NCI-H345 treated with DMSO at 0.1 percent for 48 hours (cell line): ENCODE measurements at regions not wholly inside any gene's neighbourhood (a gene's known extent, or its start where the extent isn't known, plus 50 kb on each side); places are given as distances from the start of the nearest gene placed in this dataset.

Experiments used
- DNase-seq: peaks from one replicate; lab custom pipeline; 2025; ENCODE audit not compliant: unreplicated experiment; lab: John Stamatoyannopoulos, UW

DNA sequence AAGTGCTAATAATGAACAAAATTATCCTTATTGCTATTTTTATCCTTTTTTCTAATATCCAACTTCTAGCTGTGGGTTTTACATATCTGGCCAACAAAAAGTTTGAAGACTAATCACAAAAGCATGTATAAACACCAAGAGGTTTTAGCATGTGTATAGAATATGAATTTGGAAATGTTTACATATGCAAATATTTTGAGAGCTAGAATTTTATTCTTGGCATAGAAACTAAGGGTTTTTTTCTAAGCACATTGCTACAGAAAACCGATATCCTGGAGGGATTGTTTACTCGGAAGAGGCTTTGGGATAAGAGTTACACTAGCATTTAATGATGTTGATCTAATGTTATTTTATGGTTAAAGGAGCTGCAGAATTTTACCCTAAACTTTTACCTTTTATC lies 392.1 kb downstream of the EFNB2 start:
- no peak for DNase-seq

DNA sequence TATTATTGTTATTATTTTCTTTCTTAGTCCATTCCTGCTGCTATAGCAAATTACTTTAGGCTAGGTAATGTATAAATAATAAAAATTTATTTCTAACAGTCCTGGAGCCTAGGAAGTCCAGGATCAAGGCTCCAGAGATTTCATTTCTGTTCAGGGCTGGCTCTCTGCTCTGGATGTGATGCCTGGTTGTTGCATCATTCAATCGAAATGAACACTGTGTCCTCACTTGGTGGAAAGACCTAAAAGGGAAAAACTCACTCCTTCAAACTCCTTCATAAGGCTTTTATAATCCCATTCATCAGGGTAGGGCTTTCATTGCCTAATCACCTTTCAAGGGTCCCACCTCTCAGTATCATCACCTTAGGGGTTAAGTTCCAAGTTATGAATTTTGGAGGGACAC lies 395.0 kb downstream of the EFNB2 start:
- DNase-seq: no peak

DNA sequence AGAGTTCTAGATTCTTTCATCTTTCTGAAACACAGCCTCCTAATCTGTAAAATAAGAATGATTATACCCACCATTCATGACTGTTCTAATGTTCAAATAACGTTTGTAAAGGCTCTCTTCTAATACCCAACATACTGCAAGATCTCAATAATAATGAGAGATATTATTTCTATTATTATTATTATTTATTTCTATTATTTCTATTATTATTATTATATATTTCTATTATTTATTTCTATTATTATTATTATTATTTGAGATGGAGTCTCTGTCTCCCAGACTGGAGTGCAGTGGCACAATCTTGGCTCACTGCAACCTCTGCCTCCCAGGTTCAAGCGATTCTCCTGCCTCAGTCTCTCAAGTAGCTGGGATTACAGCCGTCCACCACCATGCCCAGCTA lies 395.5 kb downstream of the EFNB2 start:
- no peak for DNase-seq

DNA sequence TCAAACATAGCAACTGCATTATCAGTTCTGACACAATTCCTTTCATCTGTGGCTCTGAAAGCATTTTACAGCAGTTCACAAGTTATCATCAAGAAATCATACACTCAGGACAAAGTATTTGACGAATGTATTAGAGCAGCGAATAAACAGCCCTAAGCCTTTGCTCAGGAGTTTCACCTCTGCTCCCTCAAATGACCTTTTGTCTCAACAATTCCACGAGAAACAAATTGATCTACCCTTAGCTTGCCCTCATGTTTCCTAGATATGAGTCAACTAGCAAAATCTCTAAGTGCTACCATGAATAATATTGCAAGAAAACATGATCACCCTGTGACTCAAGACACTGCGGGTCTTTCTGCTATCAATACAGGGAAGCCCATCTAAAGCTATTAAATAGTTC lies 396.1 kb downstream of the EFNB2 start:
- DNase-seq: no peak

DNA sequence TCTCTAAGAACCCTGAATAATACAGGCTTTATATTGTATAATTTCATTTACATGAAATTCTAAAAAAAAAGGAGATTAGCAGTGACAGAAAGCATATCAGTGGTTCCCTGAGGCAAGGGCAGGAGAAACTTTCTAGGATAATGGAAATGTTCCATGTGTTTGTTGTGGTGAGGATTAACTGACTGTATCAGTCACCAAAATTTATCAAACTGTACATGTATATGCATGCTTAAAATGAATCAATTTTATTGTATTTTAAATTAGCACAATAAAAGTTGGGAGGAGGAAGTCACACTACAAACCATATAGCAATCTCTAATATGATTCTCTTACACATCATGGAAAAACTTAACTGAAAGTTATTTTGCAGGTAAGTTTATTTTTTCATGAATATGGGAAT lies 396.8 kb downstream of the EFNB2 start:
- no peak for DNase-seq

DNA sequence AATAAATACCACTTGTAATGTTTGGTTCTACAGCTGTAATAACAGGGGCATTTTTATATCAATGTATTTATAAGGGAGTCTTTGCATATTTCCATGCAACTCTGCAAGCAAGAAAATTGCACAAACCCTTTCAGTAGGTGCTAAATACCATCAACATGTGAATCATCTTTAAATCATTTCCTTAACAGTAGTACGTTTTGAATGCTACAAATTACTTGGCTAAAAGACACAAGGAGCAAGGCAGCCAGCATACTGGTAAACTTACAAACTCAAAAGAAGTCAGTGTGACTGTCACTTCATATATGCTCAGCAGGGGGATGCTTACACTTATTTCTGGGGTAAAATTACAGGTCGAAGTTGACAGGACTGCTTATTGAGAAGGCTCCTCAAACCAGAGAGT lies 402.4 kb downstream of the EFNB2 start:
- DNase-seq: no peak

DNA sequence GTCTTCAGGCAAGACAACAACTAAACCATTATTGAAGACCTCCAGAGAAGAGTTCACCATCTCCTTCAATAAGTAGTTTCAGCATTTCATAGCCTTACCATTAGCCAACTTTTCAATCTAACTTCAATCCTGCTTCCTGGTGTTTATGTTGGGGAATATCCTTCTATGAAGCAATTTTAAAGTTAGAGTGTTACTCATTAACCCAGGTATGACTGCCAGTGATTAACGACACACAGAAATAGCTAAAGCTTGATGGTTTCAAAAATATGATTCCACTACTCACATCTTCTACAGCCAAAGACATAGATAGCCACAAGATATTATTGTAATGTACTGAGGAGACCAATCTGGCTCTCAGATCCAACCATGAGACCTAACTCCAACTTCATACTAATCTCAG lies 403.2 kb downstream of the EFNB2 start:
- no peak for DNase-seq

DNA sequence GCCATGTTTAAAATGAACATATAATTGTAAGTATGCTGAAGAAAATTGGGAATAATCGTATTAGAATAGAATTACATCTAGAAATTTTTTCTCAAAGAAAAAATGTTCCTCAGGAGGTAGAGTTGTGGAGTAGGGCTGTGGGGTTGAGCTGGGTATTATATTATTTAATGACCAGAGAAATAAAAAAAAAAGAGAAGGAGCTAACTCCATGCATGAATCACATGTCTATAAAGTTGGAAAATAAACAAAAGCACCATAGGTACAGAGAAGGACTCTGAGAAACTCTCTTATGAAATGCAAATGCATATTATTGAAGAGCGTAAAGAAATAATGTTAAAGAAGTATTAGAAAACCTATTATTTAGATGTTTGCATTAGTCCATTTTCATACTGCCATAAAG lies 405.5 kb downstream of the EFNB2 start:
- no peak for DNase-seq

DNA sequence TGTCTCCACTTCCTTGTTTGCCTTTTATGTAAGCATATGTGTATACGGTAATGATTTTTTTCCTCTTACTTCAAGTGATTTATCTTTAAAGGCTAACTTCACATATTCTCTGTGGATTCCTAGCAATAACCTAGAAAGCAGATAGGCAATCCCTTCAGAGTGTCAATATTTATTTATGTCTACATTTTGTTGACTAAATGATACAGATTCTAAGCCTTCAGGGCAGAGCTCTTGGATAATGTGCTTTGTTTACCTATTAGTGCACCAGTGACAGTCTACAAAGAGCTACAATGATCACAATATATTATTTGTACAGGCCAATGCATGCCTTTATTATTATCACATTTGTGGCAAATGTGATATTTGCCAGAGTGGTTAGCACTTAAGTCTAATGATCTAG lies 406.2 kb downstream of the EFNB2 start:
- peak; percentile 47 for DNase-seq

DNA sequence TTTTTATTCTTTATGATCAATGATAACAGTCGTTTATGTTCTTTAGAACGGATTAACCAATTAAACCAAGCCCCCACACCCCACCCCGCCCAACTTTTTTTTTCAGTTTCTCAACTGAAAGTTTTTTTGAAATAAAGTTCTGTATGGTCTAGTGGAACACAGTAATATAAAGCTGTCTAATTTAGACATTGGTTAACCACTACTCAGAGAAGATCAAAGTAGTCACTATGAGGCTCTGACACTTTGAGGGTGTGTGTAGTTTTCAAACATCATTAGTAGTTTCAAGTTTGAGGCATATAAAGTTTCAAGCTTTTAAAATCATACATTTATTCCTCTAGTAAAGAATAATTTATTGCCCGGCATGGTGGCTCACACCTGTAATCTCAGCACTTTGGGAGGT lies 413.2 kb downstream of the EFNB2 start:
- DNase-seq: no peak

DNA sequence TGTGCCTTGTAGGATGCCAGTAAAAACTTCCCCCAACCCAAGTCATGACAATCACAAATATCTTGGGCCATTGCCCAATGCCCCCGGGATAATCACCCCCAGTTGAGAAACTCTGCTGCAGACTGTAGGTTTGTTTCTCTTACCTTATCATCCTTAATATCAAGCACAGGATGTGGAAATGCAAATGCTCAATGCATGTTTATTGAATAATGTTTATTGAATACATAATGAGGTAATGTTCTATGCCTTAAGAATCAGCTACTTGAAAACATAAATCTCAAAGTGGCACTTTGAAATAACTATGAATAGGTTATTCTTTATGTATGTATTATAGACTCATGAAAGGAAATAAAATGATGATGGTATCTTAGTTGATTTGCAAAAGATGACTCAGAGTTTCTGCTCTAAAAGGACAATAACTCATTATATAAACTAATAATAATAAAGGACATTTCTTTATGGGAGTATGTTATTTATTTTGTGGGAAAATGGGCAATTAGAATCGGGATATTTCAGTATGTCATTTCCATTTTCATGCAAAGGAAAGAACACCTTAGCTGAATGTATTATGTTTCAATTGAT lies 414.2 kb downstream of the EFNB2 start:
- DNase-seq: no peak

DNA sequence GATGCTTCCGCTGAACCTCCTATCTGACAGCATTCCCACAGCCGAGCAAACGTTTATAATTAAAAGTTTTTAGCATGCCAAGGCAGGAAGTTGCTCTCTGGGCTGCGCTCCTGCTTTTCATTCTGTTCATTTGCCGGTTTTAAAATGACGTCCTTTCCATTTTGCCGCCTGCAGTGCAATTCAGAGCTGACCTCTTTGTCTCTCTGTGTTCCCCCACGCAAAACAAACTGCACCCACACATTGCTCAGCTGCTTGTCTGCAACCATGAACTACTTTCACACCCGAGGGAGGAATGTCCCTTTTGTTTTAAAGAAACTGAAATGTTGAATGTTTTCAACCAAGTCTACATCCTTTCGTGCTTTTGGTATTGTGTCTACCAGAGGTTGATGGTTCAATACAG lies 416.5 kb downstream of the EFNB2 start:
- DNase-seq: no peak

DNA sequence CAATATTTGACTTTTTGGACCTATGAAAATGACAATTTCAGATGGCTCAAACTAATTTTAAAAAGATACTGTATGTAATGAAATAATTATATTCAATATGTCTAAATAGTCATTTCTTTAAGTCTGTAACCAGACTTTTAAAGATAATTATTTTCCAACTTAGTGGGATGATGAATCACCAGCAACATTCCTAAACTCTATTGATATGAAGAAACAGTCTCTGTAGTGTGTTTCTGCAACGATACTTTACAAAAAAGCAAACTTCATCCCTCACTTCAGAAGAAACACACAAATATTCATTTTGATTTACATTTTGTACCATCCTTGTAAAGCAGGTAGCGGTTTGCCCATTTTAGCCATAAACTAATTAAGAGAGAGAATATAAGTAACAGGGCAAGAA lies 417.4 kb downstream of the EFNB2 start:
- no peak for DNase-seq

DNA sequence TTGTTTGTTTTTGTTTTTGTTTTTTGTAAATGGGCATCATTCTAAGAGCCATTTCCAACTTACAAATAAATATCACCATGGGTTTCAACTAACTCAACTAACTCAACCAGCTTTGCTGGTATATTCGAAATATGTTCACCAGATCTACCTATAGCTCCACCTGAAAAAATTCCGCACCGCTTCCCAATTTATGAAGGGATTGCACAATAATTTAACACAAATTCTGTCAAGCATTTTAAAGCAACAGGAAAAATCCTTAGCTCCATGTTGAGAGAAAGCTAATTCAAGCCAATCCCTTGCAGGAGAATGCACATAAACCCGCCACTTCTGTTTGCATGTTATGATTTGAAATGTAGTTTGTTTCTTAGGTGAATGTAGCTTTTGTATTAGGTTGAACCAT lies 417.8 kb downstream of the EFNB2 start:
- DNase-seq: no peak

DNA sequence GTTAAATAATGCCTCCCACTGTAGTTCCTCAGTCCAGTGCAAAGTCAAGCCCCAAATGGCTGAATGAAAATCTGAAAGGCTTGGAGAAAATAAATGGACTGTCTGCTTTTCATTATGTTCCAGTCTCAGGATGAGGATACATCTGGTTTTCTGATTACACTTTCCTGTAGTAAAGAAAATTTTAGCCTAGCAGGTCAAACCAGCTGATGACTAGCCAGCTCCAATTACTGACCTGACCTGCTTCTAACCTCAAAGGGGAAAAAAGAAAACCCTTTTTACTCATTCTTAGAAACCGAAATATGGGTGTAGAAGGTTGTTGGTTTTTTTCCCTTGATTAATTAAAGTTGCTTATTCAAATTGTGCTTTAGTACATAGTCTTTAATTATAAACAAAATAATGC lies 418.4 kb downstream of the EFNB2 start:
- no peak for DNase-seq

DNA sequence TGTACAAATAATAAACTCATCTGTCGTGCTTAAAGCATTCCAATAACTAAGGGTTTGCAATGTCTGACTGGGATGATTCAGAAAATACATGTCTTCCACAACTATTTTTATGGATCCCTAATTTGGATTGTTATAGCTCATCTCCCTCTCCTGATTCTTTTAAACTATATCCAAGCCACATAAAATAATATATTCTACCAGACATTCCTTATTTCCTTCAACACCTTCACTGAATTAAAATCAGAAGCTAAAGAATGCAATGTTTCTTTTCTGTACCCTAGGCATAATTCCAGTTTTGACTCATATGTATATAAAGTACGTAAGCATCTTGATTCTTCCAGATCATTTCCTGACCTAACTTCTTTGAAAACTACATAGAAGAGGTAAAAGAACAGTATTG lies 420.4 kb downstream of the EFNB2 start:
- DNase-seq: no peak

DNA sequence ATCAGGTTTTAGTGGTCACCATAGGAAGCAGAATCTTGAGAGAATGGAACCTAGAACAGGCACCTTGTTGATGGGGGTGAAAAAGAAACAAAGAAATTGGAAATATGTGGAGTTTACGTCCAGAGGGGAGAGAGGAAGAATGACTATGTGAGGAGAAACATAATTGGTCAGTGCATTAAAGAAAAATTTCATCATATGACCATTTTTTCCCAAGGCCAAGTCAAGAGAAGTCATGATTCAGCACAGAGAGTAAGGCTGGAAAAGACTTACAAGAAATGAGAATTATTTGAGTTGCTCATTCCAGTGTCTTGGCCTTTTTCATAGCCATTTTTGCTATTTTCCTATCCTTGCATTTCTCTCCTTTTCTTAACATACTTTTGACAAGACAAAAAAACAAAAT lies 421.7 kb downstream of the EFNB2 start:
- no peak for DNase-seq

DNA sequence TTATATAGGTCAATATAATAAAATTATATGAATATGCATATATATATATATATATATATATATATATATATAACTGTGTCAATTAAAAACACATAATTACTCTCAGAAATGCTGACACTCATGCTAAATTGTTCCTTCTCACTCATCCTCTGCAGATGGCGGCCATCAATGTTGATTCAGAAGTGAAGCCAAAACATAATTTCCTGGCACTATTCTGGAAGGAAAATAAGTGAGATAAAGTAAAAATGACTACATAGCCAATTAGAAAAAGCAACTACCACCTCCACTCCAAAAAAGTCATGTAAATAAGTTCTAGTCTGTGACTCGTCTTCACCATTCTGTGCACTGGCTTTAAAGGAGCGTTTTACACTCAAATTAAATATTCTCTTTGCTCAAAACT lies 423.3 kb downstream of the EFNB2 start:
- DNase-seq: no peak

DNA sequence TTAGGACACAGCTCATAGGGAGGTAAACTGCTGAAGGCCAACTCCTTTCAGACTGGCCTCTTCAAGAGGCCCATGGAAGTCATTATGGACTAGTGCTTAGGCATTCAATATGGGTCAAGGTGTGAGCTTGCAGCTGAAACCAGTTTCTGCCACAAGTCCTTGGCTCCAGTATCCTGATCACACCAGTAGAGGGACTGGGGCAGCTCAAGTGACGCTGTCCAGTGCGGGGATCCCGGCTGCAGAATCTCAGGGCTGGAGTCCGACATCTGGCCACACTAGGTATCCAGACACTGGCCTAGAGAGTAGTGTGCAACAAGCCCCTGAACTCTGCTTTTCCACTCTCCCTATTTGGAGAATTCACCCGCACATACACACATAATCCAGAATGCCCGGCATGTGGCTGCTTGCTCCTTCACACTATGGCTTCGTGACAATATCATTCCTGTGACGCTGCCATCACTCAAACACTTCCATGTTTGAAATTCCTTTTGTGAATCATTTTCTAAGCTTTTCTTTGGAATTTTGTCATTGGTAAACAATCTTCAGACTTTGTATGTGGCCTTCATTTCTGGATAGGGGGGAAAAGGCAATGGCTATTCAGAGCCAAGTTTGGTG lies 425.1 kb downstream of the EFNB2 start:
- no peak for DNase-seq

DNA sequence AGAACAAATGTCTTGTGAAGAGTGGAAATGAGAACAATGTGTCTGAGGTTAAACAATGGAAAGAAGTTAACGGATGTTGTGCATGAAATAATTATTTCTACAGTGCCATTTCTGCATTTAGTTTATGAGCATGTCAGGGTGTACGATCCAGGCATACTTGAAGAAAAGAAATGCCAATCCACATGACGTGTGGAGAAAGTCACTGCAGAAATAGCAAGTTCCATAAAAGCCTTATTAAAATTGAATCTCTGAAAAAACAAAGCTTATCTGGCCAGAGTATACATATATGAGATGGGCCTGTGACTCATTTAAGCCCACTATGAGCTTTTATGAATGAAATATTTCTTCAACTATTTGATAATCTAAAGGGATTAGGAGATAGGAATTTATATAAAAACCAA lies 426.1 kb downstream of the EFNB2 start:
- no peak for DNase-seq

DNA sequence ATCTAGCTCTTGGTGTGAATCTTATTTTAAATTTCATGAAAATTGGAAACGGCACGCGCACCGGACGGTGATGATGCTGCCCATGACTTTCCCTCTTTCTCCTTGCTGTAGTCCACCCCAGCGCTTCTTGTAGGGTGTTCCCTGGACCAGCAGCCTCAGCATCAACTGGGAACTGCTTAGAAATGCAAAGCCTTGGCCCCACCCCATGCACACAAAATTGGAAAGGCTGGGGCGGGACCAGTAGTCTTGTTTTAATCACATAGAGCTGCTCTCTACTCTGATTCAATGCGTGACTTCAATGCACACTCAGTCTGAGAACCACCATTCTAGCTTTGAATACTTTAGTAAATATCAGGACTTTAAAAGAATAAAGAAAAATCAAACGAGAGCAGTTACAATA lies 427.1 kb downstream of the EFNB2 start:
- no peak for DNase-seq

DNA sequence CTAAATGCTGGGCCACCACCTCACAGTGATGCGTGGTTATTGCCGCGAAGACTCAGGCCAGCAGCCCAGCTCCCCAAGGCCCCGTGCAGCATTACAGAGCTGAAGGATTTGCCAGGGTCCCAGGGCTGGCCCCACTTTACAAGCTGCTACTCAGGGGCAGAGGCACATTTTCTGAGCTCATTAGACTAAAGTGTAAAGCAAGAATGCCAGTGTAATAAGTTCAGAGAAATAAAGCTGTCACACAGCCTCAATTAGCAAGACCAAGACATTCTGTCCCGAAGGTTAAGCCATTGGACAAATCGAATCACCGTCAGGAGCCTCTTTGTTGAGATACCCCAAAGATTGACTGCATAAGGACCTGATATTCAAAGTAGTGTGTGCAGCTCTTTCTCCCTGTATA lies 428.4 kb downstream of the EFNB2 start:
- DNase-seq: no peak

DNA sequence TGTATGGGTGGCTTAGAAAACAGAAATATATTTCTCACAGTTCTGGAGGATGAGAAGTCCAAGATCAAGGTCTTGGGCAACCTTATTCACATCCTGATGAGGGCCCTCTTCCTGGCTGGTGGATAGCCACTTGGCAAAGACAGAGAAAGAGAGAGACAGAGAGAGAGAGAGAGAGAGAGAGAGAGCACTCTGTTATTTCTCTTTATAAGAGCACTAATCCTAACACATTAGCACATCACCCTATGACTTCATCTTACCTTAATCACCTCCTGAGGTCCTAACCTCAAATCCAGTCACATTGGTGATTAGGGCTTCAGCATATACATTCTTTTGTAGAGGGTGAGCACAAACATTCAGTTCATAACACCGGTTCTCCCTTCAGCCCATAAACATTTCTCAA lies 430.3 kb downstream of the EFNB2 start:
- DNase-seq: no peak
